WTC11 (cell line): ENCODE measurements at regions not wholly inside any gene's neighbourhood (a gene's known extent, or its start where the extent isn't known, plus 50 kb on each side); places are given as distances from the start of the nearest gene placed in this dataset.

Experiments used
- ATAC-seq: fragments of 200-7000 bp; cut with Tn5 transposase; 2 replicates; pipeline ENCODE4 v1.10.0; 2021; ENCODE audit warnings: mild to moderate bottlenecking, moderate library complexity
- CTCF ChIA-PET: fragments of 300-600 bp; sonication (Branson Sonifier 250); formaldehyde crosslinking; loops from one replicate; lab custom pipeline; 2021; ENCODE audit warnings: antibody characterized with exemption; lab: Charles Lee
- POLR2A ChIA-PET: fragments of 350-600 bp; sonication (Branson Sonifier 250); formaldehyde crosslinking; loops from one replicate; lab custom pipeline; 2021; ENCODE audit warnings: antibody characterized with exemption; lab: Charles Lee
- DNase-seq: peaks from one replicate; pipeline ENCODE4 v3.0.0; 2021; ENCODE audit warnings: low spot score
- H3K27ac Mint-ChIP-seq: 2 replicates; pipeline ENCODE4 v1.8.0; 2021; ENCODE audit warnings: mixed read lengths
- H3K27me3 Mint-ChIP-seq: 2 replicates; pipeline ENCODE4 v1.8.0; 2021; ENCODE audit warnings: low read depth, mild to moderate bottlenecking, moderate library complexity, mixed read lengths
- H3K36me3 Mint-ChIP-seq: 2 replicates; pipeline ENCODE4 v1.8.0; 2021; ENCODE audit warnings: mixed read lengths
- H3K4me1 Mint-ChIP-seq: 2 replicates; pipeline ENCODE4 v1.8.0; 2022; ENCODE audit warnings: mixed read lengths
- H3K4me3 Mint-ChIP-seq: 2 replicates; pipeline ENCODE4 v1.8.0; 2021; ENCODE audit warnings: mild to moderate bottlenecking, moderate library complexity, mixed read lengths
- H3K9me3 Mint-ChIP-seq: 2 replicates; pipeline ENCODE4 v1.8.0; 2021; ENCODE audit warnings: mixed read lengths
- AFF4 ChIP-seq: sonication (generic); formaldehyde crosslinking; IDR thresholded peaks from 2 replicates; pipeline ENCODE4 v1.8.1; 2023; ENCODE audit warnings: mild to moderate bottlenecking, missing genetic modification reagents, borderline replicate concordance
- ARID4B ChIP-seq: sonication (generic); formaldehyde crosslinking; IDR thresholded peaks from 2 replicates; pipeline ENCODE4 v1.8.0; 2023; ENCODE audit warnings: missing genetic modification reagents, mild to moderate bottlenecking, borderline replicate concordance
- ATF1 ChIP-seq: sonication (generic); formaldehyde crosslinking; IDR thresholded peaks from 2 replicates; pipeline ENCODE4 v1.8.1; 2023; ENCODE audit warnings: mild to moderate bottlenecking, moderate library complexity, missing genetic modification reagents
- ATF6 ChIP-seq: sonication (generic); formaldehyde crosslinking; IDR thresholded peaks from 2 replicates; pipeline ENCODE4 v1.8.1; 2023; ENCODE audit warnings: mild to moderate bottlenecking, missing genetic modification reagents
- CREB1 ChIP-seq: sonication (generic); formaldehyde crosslinking; IDR thresholded peaks from 2 replicates; pipeline ENCODE4 v1.8.0; 2023; ENCODE audit warnings: mild to moderate bottlenecking, missing genetic modification reagents
- E2F4 ChIP-seq: sonication (generic); formaldehyde crosslinking; IDR thresholded peaks from 2 replicates; pipeline ENCODE4 v1.8.1; 2022; ENCODE audit warnings: low read depth, mild to moderate bottlenecking, moderate library complexity, missing genetic modification reagents, borderline replicate concordance
- ERG ChIP-seq: fragments of 250-450 bp; sonication (Bioruptor Pico); IDR thresholded peaks from 2 replicates; pipeline ENCODE4 v1.8.0; 2021; ENCODE audit warnings: mild to moderate bottlenecking
- FOXK1 ChIP-seq: sonication (generic); formaldehyde crosslinking; IDR thresholded peaks from 2 replicates; pipeline ENCODE4 v1.8.0; 2022; ENCODE audit warnings: mild to moderate bottlenecking, moderate library complexity, missing genetic modification reagents
- HMGA2 ChIP-seq: fragments of 250-450 bp; sonication (Bioruptor Pico); IDR thresholded peaks from 2 replicates; pipeline ENCODE4 v1.4.0; 2021; ENCODE audit warnings: mild to moderate bottlenecking, moderate library complexity
- MAX ChIP-seq: sonication (generic); formaldehyde crosslinking; IDR thresholded peaks from 2 replicates; pipeline ENCODE4 v1.8.0; 2022; ENCODE audit warnings: mild to moderate bottlenecking, missing genetic modification reagents
- NFATC4 ChIP-seq: fragments of 250-450 bp; sonication (Bioruptor Pico); IDR thresholded peaks from 2 replicates; pipeline ENCODE4 v1.9.0; 2021; ENCODE audit warnings: mild to moderate bottlenecking
- NR1H2 ChIP-seq: sonication (generic); formaldehyde crosslinking; IDR thresholded peaks from 2 replicates; pipeline ENCODE4 v1.9.0; 2021; ENCODE audit warnings: mild to moderate bottlenecking, moderate library complexity, missing genetic modification reagents
- RELA ChIP-seq: sonication (generic); formaldehyde crosslinking; IDR thresholded peaks from 2 replicates; pipeline ENCODE4 v1.8.1; 2022; ENCODE audit warnings: missing genetic modification reagents, mild to moderate bottlenecking, borderline replicate concordance
- TEAD1 ChIP-seq: sonication (generic); formaldehyde crosslinking; IDR thresholded peaks from 2 replicates; pipeline ENCODE4 v1.8.0; 2022; ENCODE audit warnings: mild to moderate bottlenecking, missing genetic modification reagents

GRCh38 chr4:108370291-108371141 lies 201.8 kb upstream of the LEF1 start (continued):
- no peak for TF ChIP-seq ATF6 (CRISPR knock-in tag)

GRCh38 chr4:108369035-108369655 lies 200.4 kb upstream of the LEF1 start:
- Mint-ChIP-seq H3K4me1 (peaks cover 9% of the 10 kb centered on the region), H3K9me3 (no peaks in the 10 kb centered on the region), H3K27me3 (no peaks in the 10 kb centered on the region), H3K4me3 (no peak overlapping the region), H3K36me3 (no peaks in the 10 kb centered on the region), H3K27ac (no peak overlapping the region)
- DNase-seq: no peak
- ChIA-PET CTCF (no interaction called here), POLR2A (no interaction called here)
- ATAC-seq: no peak
- TF ChIP-seq ATF1 (CRISPR knock-in tag) (no peak), HMGA2 (CRISPR knock-in tag) (no peak), NFATC4 (CRISPR knock-in tag) (no peak), FOXK1 (CRISPR knock-in tag) (no peak), AFF4 (CRISPR knock-in tag) (no peak), ERG (no peak), CREB1 (CRISPR knock-in tag) (no peak), NR1H2 (no peak), TEAD1 (CRISPR knock-in tag) (no peak), ARID4B (CRISPR knock-in tag) (no peak), E2F4 (CRISPR knock-in tag) (no peak), RELA (CRISPR knock-in tag) (no peak), MAX (no peak)
